Naive B cell (primary cell): ENCODE measurements at regions not wholly inside any gene's neighbourhood (a gene's known extent, or its start where the extent isn't known, plus 50 kb on each side); places are given as distances from the start of the nearest gene placed in this dataset.
A peak's percentile ranks its signal among the peaks of the same experiment; 100 is the strongest.

Experiments used
- ATAC-seq, 2 donors: fragments of 150-1000 bp; cut with Tn5 transposase; 2 replicates each; pipeline ENCODE4 v1.10.0; 2021; ENCODE audit warnings: low read depth in 2 of 2, mild to moderate bottlenecking in 2 of 2, moderate library complexity in 2 of 2
- DNase-seq: peaks from one replicate; pipeline ENCODE4 v3.0.0; 2022
- H3K27ac Mint-ChIP-seq, 6 donors: one replicate each; pipeline ENCODE4 v1.8.0; 2020 to 2022; ENCODE audit warnings: mild to moderate bottlenecking in 6 of 6, mixed read lengths in 6 of 6, moderate library complexity in 5 of 6, inconsistent platforms in 2 of 6
- H3K27me3 Mint-ChIP-seq, 3 donors: one replicate each; pipeline ENCODE4 v1.8.0; 2021 to 2022; ENCODE audit warnings: mixed read lengths in 3 of 3, mild to moderate bottlenecking in 1 of 3
- H3K36me3 Mint-ChIP-seq, 2 donors: one replicate each; pipeline ENCODE4 v1.8.0; 2020 to 2022; ENCODE audit warnings: mixed read lengths in 2 of 2, inconsistent platforms in 1 of 2, mild to moderate bottlenecking in 1 of 2
- H3K4me1 Mint-ChIP-seq, 3 donors: one replicate each; pipeline ENCODE4 v1.8.0; 2020 to 2022; ENCODE audit warnings: mixed read lengths in 3 of 3, inconsistent platforms in 1 of 3, mild to moderate bottlenecking in 1 of 3, moderate library complexity in 1 of 3
- H3K4me3 Mint-ChIP-seq, 8 donors: one replicate each; pipeline ENCODE4 v1.8.0; 2020 to 2022; ENCODE audit warnings: mild to moderate bottlenecking in 8 of 8, mixed read lengths in 8 of 8, moderate library complexity in 8 of 8, inconsistent platforms in 2 of 8
- H3K9me3 Mint-ChIP-seq, 7 donors: one replicate each; pipeline ENCODE4 v1.8.0; 2020 to 2022; ENCODE audit warnings: mixed read lengths in 7 of 7, mild to moderate bottlenecking in 5 of 7, inconsistent platforms in 2 of 7, moderate library complexity in 1 of 7

DNA sequence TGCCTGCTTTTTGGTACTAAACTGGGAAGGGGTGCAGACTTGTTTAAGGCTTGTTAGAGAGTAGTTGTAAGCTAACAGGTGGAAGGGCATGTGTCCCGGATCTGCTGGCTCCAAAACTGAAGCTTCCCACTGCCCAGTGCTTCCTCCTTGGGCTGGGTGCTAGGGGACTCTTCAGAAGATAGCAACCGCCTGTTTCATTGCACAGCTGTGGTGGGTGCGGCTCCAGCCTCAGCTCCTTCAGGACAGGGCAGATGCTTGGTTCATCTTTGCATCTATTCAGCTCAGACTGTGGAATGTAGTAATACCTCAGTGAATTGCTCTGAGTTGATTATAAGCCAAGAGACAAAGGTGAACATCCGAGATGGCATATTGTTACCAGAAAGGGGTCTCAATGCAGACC lies 527.1 kb downstream of the TYW1 start:
- H3K4me1 Mint-ChIP-seq: no peaks in the 10 kb centered on the region
- ATAC-seq: no peak
- H3K4me3 Mint-ChIP-seq: no peak overlapping the region
- H3K9me3 Mint-ChIP-seq: peaks cover 0 to 12% (median 9%) of the 10 kb centered on the region in 7 donors
- DNase-seq: no peak
- H3K27ac Mint-ChIP-seq: no peak overlapping the region
- H3K36me3 Mint-ChIP-seq: no peaks in the 10 kb centered on the region
- no peaks in the 10 kb centered on the region for H3K27me3 Mint-ChIP-seq

DNA sequence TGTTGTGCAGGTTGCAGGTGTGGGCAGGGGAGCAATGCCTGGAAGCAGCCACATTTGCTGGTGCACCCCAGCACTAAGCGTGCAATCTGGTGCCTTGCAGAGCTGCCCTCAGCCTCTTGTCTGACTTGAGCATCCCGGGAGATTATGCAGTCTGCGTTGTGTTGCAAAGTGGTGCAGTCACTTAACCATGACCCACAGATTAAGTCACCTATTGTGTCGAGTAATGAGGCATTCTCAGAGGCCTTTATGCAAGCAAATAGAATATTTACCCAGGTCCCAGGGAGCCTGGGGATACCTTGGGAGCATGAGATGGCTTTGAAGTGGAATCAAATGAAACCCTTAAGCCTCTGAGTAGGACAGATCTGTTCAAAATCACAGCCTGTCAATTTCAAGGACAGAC lies 529.0 kb downstream of the TYW1 start:
- Mint-ChIP-seq H3K4me3 (no peak overlapping the region), H3K9me3 (peaks cover 3 to 15% (median 7%) of the 10 kb centered on the region in 7 donors), H3K27ac (no peak overlapping the region), H3K36me3 (no peaks in the 10 kb centered on the region), H3K27me3 (no peaks in the 10 kb centered on the region), H3K4me1 (no peaks in the 10 kb centered on the region)
- no peak for ATAC-seq
- DNase-seq: no peak

DNA sequence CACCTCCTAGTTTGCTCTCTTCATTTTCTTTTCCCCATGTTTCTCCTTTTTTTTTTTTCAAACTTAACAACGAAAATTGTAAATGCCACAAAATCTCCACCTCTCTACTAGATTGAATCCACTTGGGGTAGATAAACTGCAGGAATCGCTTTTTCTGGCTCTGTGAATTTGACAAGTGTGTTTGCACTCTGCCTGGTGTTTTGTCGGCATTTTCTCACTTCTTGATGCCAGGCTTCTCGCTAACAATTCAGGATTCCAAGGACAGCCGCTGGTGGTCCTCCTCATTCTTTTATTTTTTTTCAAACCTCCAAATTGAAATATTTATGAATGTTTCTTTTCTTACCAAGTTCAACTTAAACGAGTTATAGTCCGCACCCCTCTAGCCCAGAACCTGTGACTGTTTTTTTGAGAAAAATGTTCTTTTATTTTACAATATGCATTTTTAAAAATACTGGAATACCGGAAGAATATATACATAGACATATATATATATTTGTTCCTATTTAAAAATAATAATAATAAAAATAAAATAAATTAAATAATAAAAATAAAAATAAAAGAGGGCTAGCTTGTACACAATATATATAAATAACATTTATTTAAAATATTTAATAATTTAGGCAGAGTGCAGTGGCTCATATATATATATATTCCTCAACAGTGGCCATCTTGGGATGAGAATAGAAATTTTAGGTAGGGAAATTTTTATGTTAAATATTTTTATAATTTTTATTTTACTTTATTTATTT lies 538.8 kb downstream of the TYW1 start:
- H3K4me1 Mint-ChIP-seq: no peaks in the 10 kb centered on the region
- no peaks in the 10 kb centered on the region for H3K27me3 Mint-ChIP-seq
- ATAC-seq: no peak
- H3K27ac Mint-ChIP-seq: no peak overlapping the region
- H3K4me3 Mint-ChIP-seq: no peak overlapping the region
- DNase-seq: no peak
- no peaks in the 10 kb centered on the region for H3K36me3 Mint-ChIP-seq
- peaks cover 4 to 24% (median 12%) of the 10 kb centered on the region in 7 donors for H3K9me3 Mint-ChIP-seq

DNA sequence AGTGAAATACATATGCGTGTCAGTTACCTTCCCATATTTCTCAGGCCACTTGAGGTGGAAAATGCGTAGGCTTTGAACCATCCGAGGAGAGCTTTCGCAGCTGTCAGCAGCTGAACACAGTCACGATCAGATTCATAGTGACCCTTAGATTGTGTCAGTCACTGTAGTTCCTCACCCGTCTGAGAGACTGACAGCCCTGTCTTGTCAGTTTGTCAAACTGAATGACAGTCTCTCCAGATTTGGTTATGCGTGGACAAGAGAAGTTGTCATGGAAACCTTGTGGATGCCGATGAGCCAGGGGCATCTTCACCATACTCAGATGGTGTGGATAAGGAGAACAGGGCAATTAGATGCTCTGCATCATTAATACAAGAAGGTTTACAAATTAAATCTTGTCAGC lies 546.3 kb downstream of the TYW1 start:
- H3K27ac Mint-ChIP-seq: no peak overlapping the region
- H3K9me3 Mint-ChIP-seq: peaks cover 0 to 12% (median 4%) of the 10 kb centered on the region in 7 donors
- no peaks in the 10 kb centered on the region for H3K4me1 Mint-ChIP-seq
- no peak for ATAC-seq
- DNase-seq: no peak
- H3K4me3 Mint-ChIP-seq: no peak overlapping the region
- no peaks in the 10 kb centered on the region for H3K27me3 Mint-ChIP-seq
- H3K36me3 Mint-ChIP-seq: no peaks in the 10 kb centered on the region

DNA sequence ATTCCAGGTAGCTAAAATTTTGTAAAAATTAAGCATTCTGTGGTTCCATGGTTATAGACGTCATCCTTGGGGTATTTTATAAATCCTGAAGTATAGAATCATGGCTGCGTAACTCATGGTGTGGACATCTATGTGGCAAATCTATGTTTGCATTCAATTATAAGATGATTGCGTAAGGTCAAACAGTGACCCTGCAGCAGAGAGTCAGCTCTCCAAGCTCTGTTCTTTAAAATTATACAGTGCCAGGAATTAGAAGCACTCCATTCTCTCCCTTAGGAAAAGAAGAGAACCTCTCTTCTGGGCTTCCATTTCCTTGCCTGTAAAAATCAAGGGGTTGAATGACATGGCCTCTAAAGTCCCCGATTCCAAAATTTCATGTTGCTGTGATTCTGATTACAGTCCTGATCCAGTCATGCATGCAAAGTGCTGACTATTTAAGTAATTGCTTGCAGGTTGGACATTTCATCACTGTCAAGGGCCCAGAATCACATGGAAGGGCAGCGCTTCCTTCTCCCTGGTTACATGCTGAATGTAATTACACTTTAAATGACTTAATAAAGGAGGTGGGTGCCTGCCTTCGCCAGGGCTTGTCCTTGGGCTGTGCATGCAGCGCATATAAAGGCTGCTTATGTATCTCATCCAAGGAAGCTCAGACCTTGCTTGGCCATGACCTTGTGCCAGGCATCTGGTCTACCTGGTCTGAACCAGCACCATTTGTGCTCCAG lies 550.7 kb downstream of the TYW1 start:
- H3K27ac Mint-ChIP-seq: no peak overlapping the region
- no peak for DNase-seq
- ATAC-seq: no peak
- no peaks in the 10 kb centered on the region for H3K36me3 Mint-ChIP-seq
- no peaks in the 10 kb centered on the region for H3K4me1 Mint-ChIP-seq
- no peaks in the 10 kb centered on the region for H3K27me3 Mint-ChIP-seq
- no peak overlapping the region for H3K4me3 Mint-ChIP-seq
- H3K9me3 Mint-ChIP-seq: peaks cover 6 to 20% (median 13%) of the 10 kb centered on the region in 7 donors

DNA sequence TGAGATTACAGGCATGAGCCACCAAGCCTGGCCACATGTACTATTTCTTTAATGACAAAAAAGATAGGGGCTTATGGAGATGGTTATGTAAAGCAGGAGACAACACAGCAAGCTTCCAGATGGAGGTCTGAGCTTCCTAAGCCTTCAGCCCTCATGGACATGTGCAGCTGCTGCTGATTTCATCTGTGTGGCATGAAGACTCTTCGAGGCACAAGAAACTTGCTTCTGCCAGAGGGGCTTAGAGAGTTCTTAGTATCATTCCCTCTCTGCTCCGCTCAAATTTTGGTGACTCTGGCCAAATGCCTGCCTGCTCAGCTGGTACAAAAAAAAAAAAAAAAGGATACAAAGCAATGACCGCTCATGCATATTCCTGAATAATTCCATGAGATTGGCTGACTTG lies 552.5 kb downstream of the TYW1 start:
- Mint-ChIP-seq H3K4me3 (no peak overlapping the region), H3K4me1 (no peaks in the 10 kb centered on the region), H3K36me3 (no peaks in the 10 kb centered on the region), H3K27ac (no peak overlapping the region), H3K27me3 (no peaks in the 10 kb centered on the region), H3K9me3 (peaks cover 6 to 20% (median 15%) of the 10 kb centered on the region in 7 donors)
- ATAC-seq: no peak
- no peak for DNase-seq

DNA sequence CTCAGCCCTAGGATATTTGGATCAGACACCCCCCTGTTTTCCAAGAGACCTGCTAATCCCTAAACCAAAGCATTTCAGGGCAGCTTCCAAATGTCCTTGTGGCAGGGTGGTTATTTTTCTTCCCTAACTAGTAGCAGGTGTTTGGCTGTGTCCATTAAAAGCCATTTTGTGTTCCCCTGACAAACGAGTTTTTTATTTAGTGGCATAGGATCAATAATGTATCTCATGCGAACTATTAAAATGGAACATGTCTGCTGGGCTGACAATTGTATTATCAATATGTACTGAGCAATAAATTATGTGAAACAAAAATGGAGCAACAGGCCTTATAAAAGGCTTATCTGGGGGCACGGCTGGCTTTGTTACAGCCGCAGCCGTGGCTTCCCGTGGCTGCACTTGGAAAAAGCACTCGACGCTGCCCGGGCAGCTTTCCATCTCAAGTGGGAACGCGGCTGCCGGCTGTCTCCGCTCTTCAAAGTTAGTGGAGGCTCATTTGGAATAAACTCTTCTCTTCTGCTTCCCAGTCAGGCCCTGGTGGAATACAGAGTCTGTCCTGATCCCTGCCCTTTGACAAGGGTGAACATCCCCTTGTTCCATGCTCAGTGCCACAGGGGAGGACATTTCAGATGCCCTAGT lies 554.3 kb downstream of the TYW1 start:
- H3K9me3 Mint-ChIP-seq: peaks cover 6 to 21% (median 15%) of the 10 kb centered on the region in 7 donors

DNA sequence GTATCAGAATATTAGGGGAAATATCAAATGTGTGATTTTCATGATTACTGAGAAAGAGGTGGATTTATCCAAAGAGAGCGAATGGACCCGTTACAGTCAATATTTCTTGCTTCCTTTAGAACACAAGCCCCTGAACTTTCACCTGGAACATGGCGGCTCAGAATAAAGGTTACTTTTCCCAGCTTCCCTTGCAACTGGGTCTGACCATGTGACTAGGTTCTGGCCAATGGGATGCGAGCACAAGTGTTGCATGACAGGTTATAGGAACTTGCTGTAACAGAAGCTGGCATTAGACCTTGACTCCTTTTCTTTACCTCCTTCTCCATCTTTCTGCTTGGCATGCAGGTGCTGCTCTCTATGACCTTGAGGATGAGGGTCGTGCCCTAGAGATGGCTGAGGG lies 556.1 kb downstream of the TYW1 start:
- Mint-ChIP-seq H3K4me1 (no peaks in the 10 kb centered on the region), H3K36me3 (no peaks in the 10 kb centered on the region), H3K27me3 (no peaks in the 10 kb centered on the region), H3K4me3 (no peak overlapping the region), H3K9me3 (peaks cover 4 to 20% (median 11%) of the 10 kb centered on the region in 7 donors), H3K27ac (no peak overlapping the region)
- ATAC-seq (no peak), DNase-seq (no peak)

More for the DNA sequence above, 554.3 kb downstream of the TYW1 start:
- no peak overlapping the region for H3K4me3 Mint-ChIP-seq
- no peaks in the 10 kb centered on the region for H3K36me3 Mint-ChIP-seq
- ATAC-seq (no peak), DNase-seq (no peak)
- H3K27me3 Mint-ChIP-seq: no peaks in the 10 kb centered on the region
- H3K4me1 Mint-ChIP-seq: no peaks in the 10 kb centered on the region
- H3K27ac Mint-ChIP-seq: no peak overlapping the region

DNA sequence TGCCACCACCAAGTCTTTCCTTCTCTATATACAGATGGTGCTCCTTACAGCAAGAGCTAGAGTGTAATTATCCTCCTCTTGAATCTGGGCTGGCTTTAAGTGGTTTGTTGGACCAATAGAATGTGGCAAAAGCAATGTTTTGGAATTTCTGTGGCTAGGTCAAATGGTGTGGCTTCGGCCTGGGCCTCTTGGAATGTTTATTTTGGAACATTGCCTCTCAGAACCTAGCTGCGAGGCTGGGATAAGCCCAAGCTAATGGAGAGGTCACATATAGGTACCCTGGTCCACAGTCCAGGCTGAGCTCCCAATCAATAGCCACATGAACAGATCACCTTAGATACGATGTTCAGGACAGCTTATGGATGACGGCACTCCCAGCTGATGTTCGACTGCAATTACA lies 556.7 kb downstream of the TYW1 start:
- no peak for ATAC-seq
- Mint-ChIP-seq H3K9me3 (peaks cover 3 to 16% (median 7%) of the 10 kb centered on the region in 7 donors), H3K36me3 (no peaks in the 10 kb centered on the region), H3K4me1 (no peaks in the 10 kb centered on the region), H3K4me3 (no peak overlapping the region), H3K27me3 (no peaks in the 10 kb centered on the region), H3K27ac (peak overlapping the region in 1 of 6 donors; percentile 27)
- no peak for DNase-seq

DNA sequence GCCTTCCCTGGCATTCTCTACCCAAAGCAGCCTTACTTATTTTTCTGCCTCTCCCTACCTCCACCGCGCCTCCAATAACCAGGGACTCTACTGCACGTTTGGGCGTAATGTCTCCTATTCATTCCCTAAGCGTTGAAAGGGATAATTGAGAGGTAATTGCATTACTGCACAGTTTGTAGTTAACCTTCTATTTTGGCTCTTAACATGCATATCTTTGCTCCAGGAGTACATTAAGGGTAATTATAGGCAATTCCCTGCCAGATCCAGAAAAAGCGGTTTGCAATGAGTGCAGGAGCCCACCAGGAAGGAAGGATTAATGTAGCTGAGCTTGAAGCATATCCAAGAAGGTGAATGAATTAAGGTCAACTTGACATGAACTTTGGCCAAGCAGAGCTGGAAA lies 558.4 kb downstream of the TYW1 start:
- H3K4me1 Mint-ChIP-seq: no peaks in the 10 kb centered on the region
- DNase-seq: no peak
- no peak overlapping the region for H3K27ac Mint-ChIP-seq
- H3K9me3 Mint-ChIP-seq: peaks cover 5 to 19% (median 9%) of the 10 kb centered on the region in 7 donors
- H3K27me3 Mint-ChIP-seq: no peaks in the 10 kb centered on the region
- no peak overlapping the region for H3K4me3 Mint-ChIP-seq
- no peaks in the 10 kb centered on the region for H3K36me3 Mint-ChIP-seq
- ATAC-seq: no peak

DNA sequence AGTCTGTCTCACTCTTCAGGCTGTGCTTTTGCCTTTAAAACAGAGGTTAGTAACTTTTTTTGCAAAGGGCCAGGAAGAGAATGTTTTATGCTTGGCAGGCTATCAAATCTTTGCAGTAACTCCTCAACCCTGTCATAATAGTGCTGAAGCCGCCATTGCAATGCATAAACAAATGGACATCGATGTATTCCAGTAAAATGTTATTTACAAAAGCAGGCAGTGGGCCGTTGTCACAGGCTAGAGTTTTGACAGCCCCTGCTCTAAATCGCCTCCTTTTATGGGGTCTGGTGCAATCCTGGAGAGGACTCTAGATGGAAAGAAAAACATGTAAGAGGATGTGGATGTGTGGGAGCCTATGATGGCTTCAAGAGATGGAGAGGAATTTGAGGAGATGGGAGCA lies 568.3 kb downstream of the TYW1 start:
- H3K9me3 Mint-ChIP-seq: peaks cover 3 to 26% (median 12%) of the 10 kb centered on the region in 7 donors
- H3K4me1 Mint-ChIP-seq: no peaks in the 10 kb centered on the region
- H3K27me3 Mint-ChIP-seq: no peaks in the 10 kb centered on the region
- no peak for ATAC-seq
- H3K36me3 Mint-ChIP-seq: no peaks in the 10 kb centered on the region
- no peak overlapping the region for H3K4me3 Mint-ChIP-seq
- no peak for DNase-seq
- no peak overlapping the region for H3K27ac Mint-ChIP-seq

DNA sequence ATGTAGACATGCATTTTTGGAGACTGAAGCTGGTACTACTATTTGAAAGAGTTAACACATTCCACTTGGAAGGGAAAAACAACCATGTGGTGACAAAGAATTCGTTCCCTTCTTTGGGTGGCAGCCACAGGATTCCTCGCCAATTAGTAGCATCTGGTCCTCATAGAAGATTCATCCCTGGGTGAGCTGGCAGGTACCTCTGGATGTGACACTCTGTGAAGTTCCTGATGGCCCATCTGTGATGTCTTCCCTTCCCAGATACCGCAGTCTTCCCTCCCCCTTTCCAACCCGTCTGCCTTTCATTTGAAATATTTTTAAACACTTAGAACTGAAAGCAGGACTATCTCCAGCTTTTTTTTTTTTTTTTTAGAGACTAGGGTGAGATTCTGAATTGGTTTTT lies 569.5 kb downstream of the TYW1 start:
- H3K9me3 Mint-ChIP-seq: peaks cover 5 to 28% (median 9%) of the 10 kb centered on the region in 7 donors
- no peak for ATAC-seq
- no peaks in the 10 kb centered on the region for H3K27me3 Mint-ChIP-seq
- no peaks in the 10 kb centered on the region for H3K4me1 Mint-ChIP-seq
- no peak overlapping the region for H3K27ac Mint-ChIP-seq
- no peaks in the 10 kb centered on the region for H3K36me3 Mint-ChIP-seq
- DNase-seq: no peak
- no peak overlapping the region for H3K4me3 Mint-ChIP-seq

DNA sequence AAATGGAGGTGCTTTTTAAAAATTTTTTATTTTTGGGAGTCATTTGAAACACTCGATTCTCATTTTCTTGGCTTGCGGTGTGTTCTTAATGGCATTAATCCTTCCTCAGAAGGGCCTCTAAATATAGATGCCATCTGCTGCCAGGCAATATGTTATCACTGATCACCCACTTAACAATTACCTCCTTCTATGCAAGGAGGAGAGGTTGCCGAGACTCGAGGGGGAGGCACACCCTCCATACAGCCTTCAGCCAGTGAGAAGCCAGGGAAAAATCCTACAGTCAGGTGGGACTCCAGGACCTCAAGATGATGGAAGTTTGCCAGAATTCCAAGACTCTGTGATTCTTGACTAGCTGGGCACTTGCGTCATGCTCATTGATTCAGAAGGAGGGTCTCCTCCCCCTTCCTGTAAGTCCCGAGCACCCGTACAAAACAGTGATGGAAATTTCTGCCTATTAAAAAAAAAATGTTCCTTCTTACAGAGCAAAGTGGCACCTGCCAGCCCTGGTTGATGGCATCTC lies 574.5 kb downstream of the TYW1 start:
- no peak overlapping the region for H3K27ac Mint-ChIP-seq
- H3K36me3 Mint-ChIP-seq: no peaks in the 10 kb centered on the region
- no peaks in the 10 kb centered on the region for H3K4me1 Mint-ChIP-seq
- H3K27me3 Mint-ChIP-seq: no peaks in the 10 kb centered on the region
- ATAC-seq (no peak), DNase-seq (no peak)
- H3K9me3 Mint-ChIP-seq: peaks cover 0 to 18% (median 12%) of the 10 kb centered on the region in 7 donors
- H3K4me3 Mint-ChIP-seq: no peak overlapping the region

DNA sequence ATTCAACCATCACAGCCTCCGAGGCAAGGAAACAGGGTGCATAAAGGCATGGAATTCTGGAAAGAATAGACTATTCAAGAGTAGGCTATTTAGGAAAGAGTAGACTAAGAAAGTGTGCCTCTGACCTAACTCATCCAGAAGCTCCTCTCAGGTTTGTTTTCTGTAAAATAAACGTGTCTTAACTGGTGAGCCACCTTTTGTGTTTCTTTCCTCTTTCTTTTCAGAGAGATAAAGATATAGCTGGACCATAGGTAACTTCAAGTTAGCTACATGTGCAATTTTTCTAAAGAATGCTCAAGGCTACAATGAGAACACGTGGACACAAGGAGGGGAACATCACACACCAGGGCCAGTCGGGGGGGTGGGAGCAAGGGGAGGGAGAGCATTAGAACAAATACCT lies 577.0 kb downstream of the TYW1 start:
- Mint-ChIP-seq H3K36me3 (no peaks in the 10 kb centered on the region), H3K4me3 (no peak overlapping the region), H3K27ac (no peak overlapping the region), H3K27me3 (no peaks in the 10 kb centered on the region), H3K9me3 (peaks cover 0 to 18% (median 6%) of the 10 kb centered on the region in 7 donors), H3K4me1 (no peaks in the 10 kb centered on the region)
- no peak for ATAC-seq
- no peak for DNase-seq
